IMR-90 (cell line): ENCODE measurements at regions not wholly inside any gene's neighbourhood (a gene's known extent, or its start where the extent isn't known, plus 50 kb on each side); places are given as distances from the start of the nearest gene placed in this dataset.

Experiments used
- CEBPB ChIP-seq: IDR thresholded peaks from 2 replicates; pipeline ENCODE4 v1.6.1; 2012; ENCODE audit warnings: low read depth, low read length, improper control_type of control experiment
- ELK1 ChIP-seq: fragments of 150-350 bp; IDR thresholded peaks from 2 replicates; pipeline ENCODE4 v1.6.1; 2016; ENCODE audit warnings: low read depth, mild to moderate bottlenecking, low read length, moderate library complexity, borderline replicate concordance
- MAZ ChIP-seq: IDR thresholded peaks from 2 replicates; pipeline ENCODE4 v1.6.1; 2012; ENCODE audit warnings: low read depth, mild to moderate bottlenecking, low read length, improper control_type of control experiment, moderate library complexity, borderline replicate concordance
- MXI1 ChIP-seq: IDR thresholded peaks from 2 replicates; pipeline ENCODE4 v1.6.1; 2012; ENCODE audit warnings: low read depth, mild to moderate bottlenecking, low read length, moderate library complexity, borderline replicate concordance
- POLR2A ChIP-seq: IDR thresholded peaks from 2 replicates; pipeline ENCODE4 v1.6.1; 2012; ENCODE audit warnings: mild to moderate bottlenecking, low read depth, low read length
- SMC3 ChIP-seq: fragments of 150-350 bp; IDR thresholded peaks from 2 replicates; pipeline ENCODE4 v1.6.1; 2016; ENCODE audit warnings: low read depth, mild to moderate bottlenecking, antibody characterized with exemption, low read length, moderate library complexity
- USF2 ChIP-seq: fragments of 150-350 bp; IDR thresholded peaks from 2 replicates; pipeline ENCODE4 v1.6.1; 2017; ENCODE audit warnings: mild to moderate bottlenecking, antibody characterized with exemption, low read length, low read depth
- TF ChIP-seq, protein P1 (sequence below): conservative IDR thresholded peaks from 2 replicates; pipeline ENCODE4 v1.5.1; 2012; ENCODE audit warnings: mild to moderate bottlenecking, low read depth, low read length, improper control_type of control experiment

- TF ChIP-seq, protein P1, sequence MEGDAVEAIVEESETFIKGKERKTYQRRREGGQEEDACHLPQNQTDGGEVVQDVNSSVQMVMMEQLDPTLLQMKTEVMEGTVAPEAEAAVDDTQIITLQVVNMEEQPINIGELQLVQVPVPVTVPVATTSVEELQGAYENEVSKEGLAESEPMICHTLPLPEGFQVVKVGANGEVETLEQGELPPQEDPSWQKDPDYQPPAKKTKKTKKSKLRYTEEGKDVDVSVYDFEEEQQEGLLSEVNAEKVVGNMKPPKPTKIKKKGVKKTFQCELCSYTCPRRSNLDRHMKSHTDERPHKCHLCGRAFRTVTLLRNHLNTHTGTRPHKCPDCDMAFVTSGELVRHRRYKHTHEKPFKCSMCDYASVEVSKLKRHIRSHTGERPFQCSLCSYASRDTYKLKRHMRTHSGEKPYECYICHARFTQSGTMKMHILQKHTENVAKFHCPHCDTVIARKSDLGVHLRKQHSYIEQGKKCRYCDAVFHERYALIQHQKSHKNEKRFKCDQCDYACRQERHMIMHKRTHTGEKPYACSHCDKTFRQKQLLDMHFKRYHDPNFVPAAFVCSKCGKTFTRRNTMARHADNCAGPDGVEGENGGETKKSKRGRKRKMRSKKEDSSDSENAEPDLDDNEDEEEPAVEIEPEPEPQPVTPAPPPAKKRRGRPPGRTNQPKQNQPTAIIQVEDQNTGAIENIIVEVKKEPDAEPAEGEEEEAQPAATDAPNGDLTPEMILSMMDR: no peak
- TF ChIP-seq CEBPB: no peak
- no peak for TF ChIP-seq POLR2A
- TF ChIP-seq MXI1: no peak
- TF ChIP-seq MAZ: no peak
- no peak for TF ChIP-seq USF2
- TF ChIP-seq ELK1: no peak
- TF ChIP-seq SMC3: no peak
Measured at GRCh38 chr4:147049946-147050345, 104.3 kb upstream of the TTC29 start.
